HG02970 (cell line): ENCODE measurements at regions not wholly inside any gene's neighbourhood (a gene's known extent, or its start where the extent isn't known, plus 50 kb on each side); places are given as distances from the start of the nearest gene placed in this dataset.
"Not testable (repeated sequence)": the region's sequence is repeated elsewhere in the genome, so short reads cannot be mapped to it uniquely, and the experiment has no call there.

ENCODE experiments used
- ATAC-seq: cut with Tn5 transposase; IDR thresholded peaks from one replicate; pipeline ENCODE4 v1.9.1; 2021; ENCODE audit warnings: mild to moderate bottlenecking, moderate library complexity, moderate number of reproducible peaks; ENCODE audit not compliant: unreplicated experiment, low FRiP score

- ATAC-seq, result no peak
These were observed 169.5 kb upstream of the HAPLN1 start for GRCh38 chr5:83889971-83890745.

GRCh38 chr5:83877911-83878706 is 157.5 kb upstream of the HAPLN1 start:
- no peak for ATAC-seq

GRCh38 chr5:83871533-83872395 is 151.1 kb upstream of the HAPLN1 start:
- no peak for ATAC-seq

- ATAC-seq, result no peak
These were observed 145.5 kb upstream of the HAPLN1 start for GRCh38 chr5:83866181-83866580.

- no peak for ATAC-seq
These were observed 144.9 kb upstream of the HAPLN1 start for GRCh38 chr5:83865579-83865978.

GRCh38 chr5:83864652-83865051 is 144.0 kb upstream of the HAPLN1 start:
- no peak for ATAC-seq

GRCh38 chr5:83857341-83857740 is 136.7 kb upstream of the HAPLN1 start:
- ATAC-seq, result no peak

GRCh38 chr5:83856881-83857280 is 136.2 kb upstream of the HAPLN1 start:
- ATAC-seq, result no peak

GRCh38 chr5:83850412-83850811 is 129.8 kb upstream of the HAPLN1 start:
- ATAC-seq, result not testable (repeated sequence)

GRCh38 chr5:83848941-83849340 is 128.3 kb upstream of the HAPLN1 start:
- ATAC-seq, result no peak

- no peak for ATAC-seq
These were observed 126.1 kb upstream of the HAPLN1 start for GRCh38 chr5:83846624-83847350.

- peak; percentile 99 for ATAC-seq
These were observed 123.9 kb upstream of the HAPLN1 start for GRCh38 chr5:83844449-83845068.

GRCh38 chr5:83839788-83840187 is 119.1 kb upstream of the HAPLN1 start:
- ATAC-seq, result no peak

GRCh38 chr5:83839256-83839655 is 118.6 kb upstream of the HAPLN1 start:
- no peak for ATAC-seq

GRCh38 chr5:83837265-83837907 is 116.7 kb upstream of the HAPLN1 start:
- no peak for ATAC-seq

- no peak for ATAC-seq
These were observed 113.7 kb upstream of the HAPLN1 start for GRCh38 chr5:83834306-83834705.

GRCh38 chr5:83831834-83832233 is 111.2 kb upstream of the HAPLN1 start:
- no peak for ATAC-seq

- ATAC-seq, result no peak
These were observed 106.5 kb upstream of the HAPLN1 start for GRCh38 chr5:83827111-83827557.

- no peak for ATAC-seq
These were observed 96.9 kb upstream of the HAPLN1 start for GRCh38 chr5:83817591-83817990.
